Esophagus squamous epithelium (tissue), 5 donors: ENCODE measurements at regions not wholly inside any gene's neighbourhood (a gene's known extent, or its start where the extent isn't known, plus 50 kb on each side); places are given as distances from the start of the nearest gene placed in this dataset.
"Not testable (repeated sequence)": the region's sequence is repeated elsewhere in the genome, so short reads cannot be mapped to it uniquely, and the experiment has no call there.

Source experiments
- DNase-seq: peaks from one replicate; lab custom pipeline; 2025; lab: John Stamatoyannopoulos, UW
- H3K27ac ChIP-seq, 4 donors: fragments of 200-600 bp; sonication (generic); one replicate each; pipeline ENCODE4 v1.5.1; 2016 to 2019; ENCODE audit warnings: mild to moderate bottlenecking in 1 of 4
- H3K27me3 ChIP-seq, 4 donors: fragments of 200-600 bp; sonication (generic); 1 replicate in 3 of 4; 2 replicates in 1 of 4; pipeline versions ENCODE4 v1.5.1 to v1.6.0; 2017 to 2021; ENCODE audit warnings: antibody characterized with exemption in 1 of 4
- H3K36me3 ChIP-seq, 3 donors: fragments of 200-600 bp; sonication (generic); one replicate each; pipeline ENCODE4 v1.5.1; 2016 to 2019
- H3K4me1 ChIP-seq, 3 donors: fragments of 200-600 bp; sonication (generic); one replicate each; pipeline ENCODE4 v1.5.1; 2017 to 2019
- H3K4me3 ChIP-seq, 4 donors: fragments of 200-600 bp; sonication (generic); 1 replicate in 3 of 4; 2 replicates in 1 of 4; pipeline ENCODE4 v1.5.1; 2016 to 2019; ENCODE audit warnings: mild to moderate bottlenecking in 2 of 4, moderate library complexity in 1 of 4
- H3K9me3 ChIP-seq, 3 donors: fragments of 200-600 bp; sonication (generic); one replicate each; pipeline ENCODE4 v1.5.1; 2016 to 2019
- POLR2A ChIP-seq, 4 donors: fragments of 450-650 bp; IDR thresholded peaks; one replicate each; pipeline ENCODE4 v1.6.1; 2017; ENCODE audit warnings: antibody characterized with exemption in 4 of 4, mild to moderate bottlenecking in 4 of 4, moderate library complexity in 3 of 4
- WGBS, 2 donors: methylation state at CpG; one replicate each; pipeline ENCODE4 v1.1.5; 2018; 5-methylcytosine and 5-hydroxymethylcytosine counted together
- intact Hi-C: fragments of 100-400 bp; cut with DNase I; formaldehyde crosslinking; loops from one replicate; pipeline ENCODE4 v1.15.0; 2022
- TF ChIP-seq, protein P1 (sequence below), 6 experiments: fragments of 450-650 bp in 4 of 6; fragments of 200-600 bp in 2 of 6; sonication (generic) in 2 of 6; IDR thresholded peaks; one replicate each; pipeline ENCODE4 v1.5.1; 2016 to 2019; ENCODE audit warnings: antibody characterized with exemption in 6 of 6, mild to moderate bottlenecking in 4 of 6, moderate library complexity in 4 of 6
- donor health status: DM: yes; HTN: yes; CAD: no.

- TF ChIP-seq, protein P1, sequence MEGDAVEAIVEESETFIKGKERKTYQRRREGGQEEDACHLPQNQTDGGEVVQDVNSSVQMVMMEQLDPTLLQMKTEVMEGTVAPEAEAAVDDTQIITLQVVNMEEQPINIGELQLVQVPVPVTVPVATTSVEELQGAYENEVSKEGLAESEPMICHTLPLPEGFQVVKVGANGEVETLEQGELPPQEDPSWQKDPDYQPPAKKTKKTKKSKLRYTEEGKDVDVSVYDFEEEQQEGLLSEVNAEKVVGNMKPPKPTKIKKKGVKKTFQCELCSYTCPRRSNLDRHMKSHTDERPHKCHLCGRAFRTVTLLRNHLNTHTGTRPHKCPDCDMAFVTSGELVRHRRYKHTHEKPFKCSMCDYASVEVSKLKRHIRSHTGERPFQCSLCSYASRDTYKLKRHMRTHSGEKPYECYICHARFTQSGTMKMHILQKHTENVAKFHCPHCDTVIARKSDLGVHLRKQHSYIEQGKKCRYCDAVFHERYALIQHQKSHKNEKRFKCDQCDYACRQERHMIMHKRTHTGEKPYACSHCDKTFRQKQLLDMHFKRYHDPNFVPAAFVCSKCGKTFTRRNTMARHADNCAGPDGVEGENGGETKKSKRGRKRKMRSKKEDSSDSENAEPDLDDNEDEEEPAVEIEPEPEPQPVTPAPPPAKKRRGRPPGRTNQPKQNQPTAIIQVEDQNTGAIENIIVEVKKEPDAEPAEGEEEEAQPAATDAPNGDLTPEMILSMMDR (IDR thresholded peaks at IDR 0.05), result no peak
- no peak for TF ChIP-seq POLR2A (IDR thresholded peaks at IDR 0.05)
- no peak overlapping the region for H3K4me3 ChIP-seq
- H3K4me1 ChIP-seq, result peaks cover 0 to 13% (median 0%) of the 10 kb centered on the region in 3 donors
- no peaks in the 10 kb centered on the region for H3K36me3 ChIP-seq
- intact Hi-C loops, result no loop called here
- no peak overlapping the region for H3K27ac ChIP-seq
- no peaks in the 10 kb centered on the region for H3K9me3 ChIP-seq
- 28 to 34% methylated on average over 2 of the region's 2 CpGs for WGBS, 2 donors
- no peak for DNase-seq
- no peaks in the 10 kb centered on the region for H3K27me3 ChIP-seq
These were observed 147.2 kb upstream of the DST start for GRCh38 chr6:56789879-56790278.

- intact Hi-C loops, result no loop called here
- no peaks in the 10 kb centered on the region for H3K9me3 ChIP-seq
- DNase-seq, result no peak
- no peaks in the 10 kb centered on the region for H3K27me3 ChIP-seq
- WGBS, 2 donors, result 37 to 64% methylated on average over 1 of the region's 1 CpG
- no peak overlapping the region for H3K4me3 ChIP-seq
- H3K27ac ChIP-seq, result no peak overlapping the region
- H3K4me1 ChIP-seq, result peaks cover 0 to 13% (median 0%) of the 10 kb centered on the region in 3 donors
- H3K36me3 ChIP-seq, result no peaks in the 10 kb centered on the region
- TF ChIP-seq POLR2A (IDR thresholded peaks at IDR 0.05), result no peak
- TF ChIP-seq, protein P1 (IDR thresholded peaks at IDR 0.05), result no peak
These were observed 146.7 kb upstream of the DST start for GRCh38 chr6:56789342-56789741.

- H3K27me3 ChIP-seq, result no peaks in the 10 kb centered on the region
- no peak for DNase-seq
- TF ChIP-seq, protein P1 (IDR thresholded peaks at IDR 0.05), result no peak
- no peak for TF ChIP-seq POLR2A (IDR thresholded peaks at IDR 0.05)
- WGBS, 2 donors, result 81 to 85% methylated on average over 1 of the region's 1 CpG
- H3K4me3 ChIP-seq, result no peak overlapping the region
- intact Hi-C loops, result no loop called here
- peaks cover 0 to 13% (median 0%) of the 10 kb centered on the region in 3 donors for H3K4me1 ChIP-seq
- no peak overlapping the region for H3K27ac ChIP-seq
- no peaks in the 10 kb centered on the region for H3K36me3 ChIP-seq
- no peaks in the 10 kb centered on the region for H3K9me3 ChIP-seq
These were observed 144.5 kb upstream of the DST start for GRCh38 chr6:56787209-56787608.

DNA sequence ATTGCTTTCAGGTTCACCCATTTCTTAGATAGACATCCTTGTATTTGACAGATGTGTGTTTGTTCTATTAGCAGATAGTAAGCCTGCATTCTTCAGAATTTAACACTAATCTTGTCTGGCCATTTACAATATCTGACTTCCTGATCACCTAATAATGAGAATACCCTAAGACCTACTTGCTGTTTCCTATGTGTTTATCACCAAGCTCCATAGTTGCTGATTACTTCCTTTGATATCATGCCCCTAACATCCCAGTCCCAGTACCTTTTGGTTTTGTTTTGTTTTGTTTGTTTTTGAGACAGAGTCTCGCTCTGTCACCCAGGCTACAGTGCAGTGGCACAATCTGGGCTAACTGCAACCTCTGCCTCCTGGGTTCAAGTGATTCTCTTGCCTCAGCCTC, 143.6 kb upstream of the DST start:
- DNase-seq, result no peak
- no peaks in the 10 kb centered on the region for H3K36me3 ChIP-seq
- 93 to 100% methylated on average over 1 of the region's 1 CpG for whole genome bisulfite sequencing, 2 donors
- no peak overlapping the region for H3K4me3 ChIP-seq
- H3K9me3 ChIP-seq, result no peaks in the 10 kb centered on the region
- no peak overlapping the region for H3K27ac ChIP-seq
- no peaks in the 10 kb centered on the region for H3K27me3 ChIP-seq
- H3K4me1 ChIP-seq, result peaks cover 0 to 13% (median 0%) of the 10 kb centered on the region in 3 donors
- intact Hi-C loops, result no loop called here
- TF ChIP-seq POLR2A (IDR thresholded peaks at IDR 0.05), result no peak
- TF ChIP-seq, protein P1 (IDR thresholded peaks at IDR 0.05), result no peak

GRCh38 chr6:56785536-56785935, 142.8 kb upstream of the DST start:
- H3K9me3 ChIP-seq, H3K27me3 ChIP-seq, intact Hi-C loops, H3K36me3 ChIP-seq, DNase-seq, H3K27ac ChIP-seq: not testable (repeated sequence)
- peak overlapping the region in 1 of 4 donors; percentile 15 for H3K4me3 ChIP-seq
- peaks cover 0 to 13% (median 0%) of the 10 kb centered on the region in 3 donors for H3K4me1 ChIP-seq
- 94 to 95% methylated on average over 14 to 18 of the region's 19 CpGs for WGBS, 2 donors

GRCh38 chr6:56780109-56780508, 137.4 kb upstream of the DST start:
- H3K4me1 ChIP-seq, DNase-seq, H3K27ac ChIP-seq, H3K4me3 ChIP-seq, intact Hi-C loops, H3K36me3 ChIP-seq, H3K27me3 ChIP-seq, H3K9me3 ChIP-seq: not testable (repeated sequence)
- WGBS, 2 donors, result 88 to 90% methylated on average over 2 of the region's 2 CpGs

DNA sequence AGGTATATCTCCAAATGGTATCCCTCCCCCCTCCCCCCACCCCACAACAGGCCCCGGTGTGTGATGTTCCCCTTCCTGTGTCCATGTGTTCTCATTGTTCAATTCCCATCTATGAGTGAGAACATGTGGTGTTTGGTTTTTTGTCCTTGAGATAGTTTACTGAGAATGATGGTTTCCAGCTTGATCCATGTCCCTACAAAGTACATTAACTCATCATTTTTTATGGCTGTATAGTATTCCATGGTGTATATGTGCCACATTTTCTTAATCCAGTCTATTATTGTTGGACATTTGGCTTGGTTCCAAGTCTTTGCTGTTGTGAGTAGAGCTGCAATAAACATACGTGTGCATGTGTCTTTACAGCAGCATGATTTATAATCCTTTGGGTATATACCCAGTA, 135.8 kb upstream of the DST start:
- H3K4me1 ChIP-seq, DNase-seq, H3K4me3 ChIP-seq, intact Hi-C loops, H3K27ac ChIP-seq, H3K36me3 ChIP-seq, H3K9me3 ChIP-seq, H3K27me3 ChIP-seq: not testable (repeated sequence)
- WGBS, 2 donors, result 80 to 96% methylated on average over 1 of the region's 2 CpGs
